ENCODE measurements at regions not wholly inside any gene's neighbourhood (a gene's known extent, or its start where the extent isn't known, plus 50 kb on each side); places are given as distances from the start of the nearest gene placed in this dataset.

DNA sequence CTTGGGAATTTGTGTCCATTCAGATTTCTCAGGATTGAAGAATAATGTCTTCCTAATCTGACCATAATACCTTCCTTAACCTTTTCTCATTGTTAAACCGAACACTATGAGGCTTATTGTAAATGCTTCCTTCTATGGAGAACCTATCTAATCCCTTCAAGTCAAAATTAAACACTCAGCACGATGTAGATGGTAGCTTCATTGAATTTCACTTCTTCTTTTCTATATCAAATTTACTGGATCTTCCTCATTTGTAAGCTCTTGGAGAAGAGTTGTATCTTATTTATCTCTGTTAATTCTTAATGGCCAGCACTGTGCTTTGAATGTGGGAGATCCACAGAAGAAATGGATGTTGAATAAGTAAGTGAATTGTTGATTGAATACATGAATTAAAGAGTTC is 109.0 kb upstream of the RAPGEF2 start:
- peaks cover 3% of the 10 kb centered on the region for H3K27me3 Mint-ChIP-seq (ENCODE audit: low read depth)
- H3K4me1 Mint-ChIP-seq (ENCODE audit: low read depth) = peaks cover 12% of the 10 kb centered on the region
- H3K36me3 Mint-ChIP-seq (ENCODE audit: low read depth) = peaks cover 4% of the 10 kb centered on the region
- H3K4me3 Mint-ChIP-seq (ENCODE audit: unreplicated experiment) = no peak overlapping the region
- no peak for DNase-seq (ENCODE audit: low spot score)
- H3K27ac Mint-ChIP-seq (ENCODE audit: unreplicated experiment) = no peak overlapping the region
- peaks cover 11% of the 10 kb centered on the region for H3K9me3 Mint-ChIP-seq (ENCODE audit: low read depth)
- TF ChIP-seq, protein P1, sequence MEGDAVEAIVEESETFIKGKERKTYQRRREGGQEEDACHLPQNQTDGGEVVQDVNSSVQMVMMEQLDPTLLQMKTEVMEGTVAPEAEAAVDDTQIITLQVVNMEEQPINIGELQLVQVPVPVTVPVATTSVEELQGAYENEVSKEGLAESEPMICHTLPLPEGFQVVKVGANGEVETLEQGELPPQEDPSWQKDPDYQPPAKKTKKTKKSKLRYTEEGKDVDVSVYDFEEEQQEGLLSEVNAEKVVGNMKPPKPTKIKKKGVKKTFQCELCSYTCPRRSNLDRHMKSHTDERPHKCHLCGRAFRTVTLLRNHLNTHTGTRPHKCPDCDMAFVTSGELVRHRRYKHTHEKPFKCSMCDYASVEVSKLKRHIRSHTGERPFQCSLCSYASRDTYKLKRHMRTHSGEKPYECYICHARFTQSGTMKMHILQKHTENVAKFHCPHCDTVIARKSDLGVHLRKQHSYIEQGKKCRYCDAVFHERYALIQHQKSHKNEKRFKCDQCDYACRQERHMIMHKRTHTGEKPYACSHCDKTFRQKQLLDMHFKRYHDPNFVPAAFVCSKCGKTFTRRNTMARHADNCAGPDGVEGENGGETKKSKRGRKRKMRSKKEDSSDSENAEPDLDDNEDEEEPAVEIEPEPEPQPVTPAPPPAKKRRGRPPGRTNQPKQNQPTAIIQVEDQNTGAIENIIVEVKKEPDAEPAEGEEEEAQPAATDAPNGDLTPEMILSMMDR (IDR thresholded peaks at IDR 0.05) = no peak

DNA sequence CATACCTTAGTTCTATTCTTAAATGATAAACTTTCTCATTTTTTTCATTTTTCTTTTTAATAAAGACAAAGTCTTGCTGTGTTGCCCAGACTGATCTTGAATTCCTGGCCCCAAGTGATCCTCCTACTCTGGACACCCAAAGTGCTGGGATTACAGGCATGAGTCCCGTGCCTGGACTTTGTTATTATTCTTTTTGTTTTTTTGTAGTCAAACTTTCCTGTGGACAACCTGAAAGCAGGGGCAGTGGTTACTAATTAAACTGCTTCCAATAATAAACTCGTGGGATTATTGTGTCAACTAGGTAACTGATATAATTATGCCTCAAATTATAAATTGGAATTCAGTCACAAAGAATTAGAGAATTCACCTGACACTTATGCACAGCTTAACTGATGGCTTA is 107.8 kb upstream of the RAPGEF2 start:
- no peak overlapping the region for H3K27ac Mint-ChIP-seq (ENCODE audit: unreplicated experiment)
- no peaks in the 10 kb centered on the region for H3K36me3 Mint-ChIP-seq (ENCODE audit: low read depth)
- peaks cover 1% of the 10 kb centered on the region for H3K9me3 Mint-ChIP-seq (ENCODE audit: low read depth)
- peaks cover 12% of the 10 kb centered on the region for H3K4me1 Mint-ChIP-seq (ENCODE audit: low read depth)
- H3K4me3 Mint-ChIP-seq (ENCODE audit: unreplicated experiment) = no peak overlapping the region
- H3K27me3 Mint-ChIP-seq (ENCODE audit: low read depth) = peaks cover 3% of the 10 kb centered on the region
- TF ChIP-seq, protein P1 (IDR thresholded peaks at IDR 0.05) = no peak
- DNase-seq (ENCODE audit: low spot score) = no peak

DNA sequence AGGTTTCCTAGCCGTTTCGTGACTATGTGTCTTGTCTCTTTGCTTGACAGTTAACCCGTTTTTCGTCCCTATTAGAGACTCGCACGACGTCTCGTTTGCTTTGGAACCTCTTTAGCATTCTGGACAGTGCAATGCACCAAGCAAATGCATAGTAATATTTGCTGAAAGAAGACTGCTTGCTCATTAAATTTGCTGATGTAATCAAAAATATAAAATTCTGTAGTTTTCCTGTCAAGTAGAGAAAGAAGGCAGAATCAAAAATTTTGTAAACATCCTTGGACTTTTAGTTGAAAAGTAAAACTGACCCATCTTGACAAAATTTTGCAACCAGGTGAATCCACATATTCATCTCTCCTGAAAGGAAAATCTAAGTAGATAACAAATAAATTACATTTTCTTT is 106.9 kb upstream of the RAPGEF2 start:
- no peak overlapping the region for H3K4me3 Mint-ChIP-seq (ENCODE audit: unreplicated experiment)
- TF ChIP-seq, protein P1 (IDR thresholded peaks at IDR 0.05) = no peak

DNA sequence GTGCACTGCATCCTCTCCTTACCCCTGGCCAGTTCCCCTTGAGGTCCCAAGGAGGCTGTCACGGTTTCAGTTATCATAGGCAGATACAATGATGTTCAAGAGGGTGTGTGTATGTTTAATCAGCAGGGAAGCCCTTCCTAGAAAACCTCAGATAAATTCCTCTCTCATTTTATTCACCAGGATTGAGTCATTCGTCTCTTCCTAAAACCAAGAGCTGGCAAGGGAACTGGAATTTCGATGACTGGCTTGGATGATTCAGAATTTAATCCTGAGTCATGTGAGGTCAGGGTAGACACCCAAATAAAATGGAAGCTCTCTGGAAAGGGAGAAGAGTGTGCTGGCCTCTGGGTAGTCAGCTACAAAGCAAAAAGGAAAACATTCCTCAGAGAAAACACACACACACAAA is 106.2 kb upstream of the RAPGEF2 start:
- Mint-ChIP-seq H3K27ac (ENCODE audit: unreplicated experiment) (peak overlapping the region; percentile 92), H3K9me3 (ENCODE audit: low read depth) (no peaks in the 10 kb centered on the region), H3K4me3 (ENCODE audit: unreplicated experiment) (no peak overlapping the region), H3K4me1 (ENCODE audit: low read depth) (peaks cover 12% of the 10 kb centered on the region), H3K27me3 (ENCODE audit: low read depth) (peaks cover 2% of the 10 kb centered on the region), H3K36me3 (ENCODE audit: low read depth) (no peaks in the 10 kb centered on the region)
- no peak for DNase-seq (ENCODE audit: low spot score)
- TF ChIP-seq, protein P1 (IDR thresholded peaks at IDR 0.05) = no peak

More for the DNA sequence above, 106.9 kb upstream of the RAPGEF2 start:
- Mint-ChIP-seq H3K27me3 (ENCODE audit: low read depth) (peaks cover 3% of the 10 kb centered on the region), H3K9me3 (ENCODE audit: low read depth) (no peaks in the 10 kb centered on the region), H3K36me3 (ENCODE audit: low read depth) (no peaks in the 10 kb centered on the region), H3K4me1 (ENCODE audit: low read depth) (peaks cover 12% of the 10 kb centered on the region), H3K27ac (ENCODE audit: unreplicated experiment) (no peak overlapping the region)
- DNase-seq (ENCODE audit: low spot score) = no peak

DNA sequence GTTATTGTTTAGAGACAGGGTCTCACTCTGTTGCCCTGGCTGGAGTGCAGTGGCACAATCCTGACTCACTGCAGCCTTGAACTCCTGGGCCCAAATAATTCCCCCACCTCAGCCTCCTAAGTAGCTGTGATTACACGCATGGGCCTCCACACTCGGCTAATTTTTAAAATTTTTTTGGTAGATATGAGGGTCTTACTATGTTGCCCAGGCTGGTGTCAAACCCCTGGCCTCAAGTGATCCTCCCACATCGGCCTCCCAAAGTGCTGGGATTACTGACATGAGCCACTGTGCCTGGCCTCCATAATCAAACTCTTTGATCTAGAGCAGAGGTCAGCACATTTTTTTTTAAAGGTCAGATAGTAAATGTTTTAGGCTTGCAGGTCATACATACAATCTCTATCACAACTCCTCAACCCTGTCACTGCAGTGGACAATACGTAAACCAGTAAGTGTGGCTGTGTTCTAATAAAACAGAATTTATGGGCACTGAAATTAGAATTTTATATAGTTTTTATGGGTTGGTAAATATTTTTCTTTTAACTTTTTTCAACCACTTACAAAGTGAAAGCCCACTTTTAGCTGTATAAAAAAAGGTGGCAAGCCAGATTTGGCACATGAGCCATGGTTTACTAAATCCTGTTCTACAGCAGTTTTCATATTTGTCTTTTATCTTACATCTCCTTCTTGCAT is 105.1 kb upstream of the RAPGEF2 start:
- H3K27ac Mint-ChIP-seq (ENCODE audit: unreplicated experiment) = peak overlapping the region; percentile 27
- peaks cover 2% of the 10 kb centered on the region for H3K27me3 Mint-ChIP-seq (ENCODE audit: low read depth)
- H3K4me3 Mint-ChIP-seq (ENCODE audit: unreplicated experiment) = no peak overlapping the region
- no peak for DNase-seq (ENCODE audit: low spot score)
- peaks cover 13% of the 10 kb centered on the region for H3K4me1 Mint-ChIP-seq (ENCODE audit: low read depth)
- TF ChIP-seq, protein P1 (IDR thresholded peaks at IDR 0.05) = no peak
- H3K9me3 Mint-ChIP-seq (ENCODE audit: low read depth) = no peaks in the 10 kb centered on the region
- no peaks in the 10 kb centered on the region for H3K36me3 Mint-ChIP-seq (ENCODE audit: low read depth)

Measured in chondrocyte (in vitro differentiated cells).